Panc1 (cell line): ENCODE measurements at regions not wholly inside any gene's neighbourhood (a gene's known extent, or its start where the extent isn't known, plus 50 kb on each side); places are given as distances from the start of the nearest gene placed in this dataset.
"Not testable (repeated sequence)": the region's sequence is repeated elsewhere in the genome, so short reads cannot be mapped to it uniquely, and the experiment has no call there.

ENCODE experiments used
- ATAC-seq: fragments of 200-7000 bp; cut with Tn5 transposase; 2 replicates; pipeline ENCODE4 v1.9.1; 2020; ENCODE audit warnings: mild to moderate bottlenecking, moderate library complexity
- BruUV-seq: library from RNA; stranded (reverse); fragments of 400-500 nt; replicated peaks from 2 replicates; lab custom pipeline; 2021; lab: Mats Ljungman, UMichigan
- CTCF ChIA-PET: fragments of 300-600 bp; sonication (Branson Sonifier 250); formaldehyde crosslinking; loops from one replicate; lab custom pipeline; 2022; ENCODE audit warnings: antibody characterized with exemption; lab: Charles Lee
- POLR2A ChIA-PET: fragments of 300-600 bp; sonication (Branson Sonifier 250); formaldehyde crosslinking; loops from one replicate; lab custom pipeline; 2022; ENCODE audit warnings: antibody characterized with exemption; lab: Charles Lee
- DNase-seq: peaks from one replicate; pipeline ENCODE4 v3.0.0-alpha.2; 2010; ENCODE audit warnings: low read depth, low spot score
- H3K27ac ChIP-seq: 2 replicates; pipeline ENCODE4 v1.5.1; 2011; ENCODE audit warnings: mild to moderate bottlenecking, low read length, inconsistent platforms
- H3K27me3 ChIP-seq: fragments of 200-500 bp; sonication (Bioruptor generic); 2 replicates; pipeline ENCODE4 v1.6.0; 2014; ENCODE audit warnings: low read length, inconsistent platforms; ENCODE audit not compliant: control insufficient read depth, insufficient read depth
- H3K36me3 ChIP-seq: fragments of 200-500 bp; sonication (Bioruptor generic); 2 replicates; pipeline ENCODE4 v1.5.1; 2014; ENCODE audit warnings: inconsistent platforms, mild to moderate bottlenecking, low read length, moderate library complexity; ENCODE audit not compliant: control insufficient read depth, insufficient read depth
- H3K4me1 ChIP-seq: 2 replicates; pipeline ENCODE4 v1.5.1; 2011; ENCODE audit warnings: inconsistent platforms, mild to moderate bottlenecking, low read length, moderate library complexity; ENCODE audit not compliant: control insufficient read depth, insufficient read depth
- H3K4me3 ChIP-seq, 2 experiments: 2 replicates each; pipeline ENCODE4 v1.5.1; 2011 to 2012; ENCODE audit warnings: low read depth in 2 of 2, low read length in 2 of 2, mild to moderate bottlenecking in 2 of 2, inconsistent platforms in 1 of 2, moderate library complexity in 1 of 2
- H3K9me3 ChIP-seq: fragments of 200-500 bp; sonication (Bioruptor generic); 2 replicates; pipeline ENCODE4 v1.5.1; 2014; ENCODE audit warnings: low read depth, mild to moderate bottlenecking, inconsistent platforms, low read length, moderate library complexity; ENCODE audit not compliant: control insufficient read depth, insufficient read depth
- in situ Hi-C: cut with HindIII; loops from 2 replicates; pipeline ENCODE4 v1.10.0; 2016; ENCODE audit warnings: low sequenced_read_pairs, low pct_unique_long_range_greater_than_20kb
- intact Hi-C: fragments of 100-400 bp; cut with micrococcal nuclease; formaldehyde crosslinking; loops from one replicate; pipeline ENCODE4 v1.10.0; 2022; ENCODE audit not compliant: unreplicated experiment

GRCh38 chrX:92780075-92780474 lies 893.3 kb downstream of the NAP1L3 start:
- H3K27me3 ChIP-seq, H3K9me3 ChIP-seq, H3K4me3 ChIP-seq, in situ Hi-C loops, H3K36me3 ChIP-seq, POLR2A ChIA-PET, CTCF ChIA-PET, DNase-seq, ATAC-seq, intact Hi-C loops, H3K27ac ChIP-seq, BruUV-seq, H3K4me1 ChIP-seq: not testable (repeated sequence)

- H3K9me3 ChIP-seq, H3K36me3 ChIP-seq, POLR2A ChIA-PET, in situ Hi-C loops, BruUV-seq, ATAC-seq, DNase-seq, H3K27ac ChIP-seq, H3K4me1 ChIP-seq, H3K27me3 ChIP-seq, intact Hi-C loops, H3K4me3 ChIP-seq, CTCF ChIA-PET: not testable (repeated sequence)
Measured at GRCh38 chrX:92774016-92774415, 899.4 kb downstream of the NAP1L3 start.

DNA sequence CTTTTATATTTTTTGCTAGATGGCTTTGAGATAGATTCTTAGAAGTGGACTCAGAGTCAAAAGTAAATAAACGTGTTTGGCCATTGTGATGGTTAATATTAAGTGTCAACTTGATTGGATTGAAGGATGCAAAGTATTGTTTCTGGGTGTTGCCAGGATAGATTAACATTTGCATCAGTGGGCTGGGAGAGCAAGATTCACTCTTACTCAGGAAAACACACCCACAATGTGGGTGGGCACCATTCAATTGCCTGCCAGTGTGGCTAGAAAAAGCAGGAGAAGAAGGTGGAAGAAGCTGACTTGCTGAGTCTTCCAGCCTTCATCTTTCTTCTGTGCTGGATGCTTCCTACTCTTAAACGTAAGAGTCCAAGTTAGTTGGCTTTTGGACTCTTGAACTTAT lies 912.4 kb downstream of the NAP1L3 start:
- intact Hi-C loops, H3K4me1 ChIP-seq, H3K36me3 ChIP-seq, H3K27me3 ChIP-seq, DNase-seq, POLR2A ChIA-PET, H3K9me3 ChIP-seq, H3K4me3 ChIP-seq, ATAC-seq, CTCF ChIA-PET, BruUV-seq, H3K27ac ChIP-seq, in situ Hi-C loops: not testable (repeated sequence)
